ENCODE measurements at regions not wholly inside any gene's neighbourhood (a gene's known extent, or its start where the extent isn't known, plus 50 kb on each side); places are given as distances from the start of the nearest gene placed in this dataset.

- Histone ChIP-seq H3K9me3 (ENCODE audit: control extremely low read depth in 1 of 5, control insufficient read depth in 4 of 5, insufficient read depth in 2 of 5, low read depth in 1 of 5, low read length in 4 of 5) (peaks cover 0 to 2% (median 0%) of the 10 kb centered on the region in 5 experiments), H3K4me1 (ENCODE audit: control extremely low read depth in 1 of 4, control insufficient read depth in 4 of 4, insufficient read depth in 4 of 4, low read length in 3 of 4) (no peaks in the 10 kb centered on the region), H3K27me3 (replicated peaks in 2 of 5; ENCODE audit: control insufficient read depth in 4 of 5, insufficient read depth in 5 of 5, low read length in 4 of 5) (no peaks in the 10 kb centered on the region), H3K27ac (ENCODE audit: insufficient read depth in 1 of 2, low read depth in 1 of 2, low read length in 2 of 2, poor library complexity in 1 of 2, severe bottlenecking in 2 of 2) (no peak overlapping the region), H3K36me3 (ENCODE audit: control insufficient read depth in 4 of 4, insufficient read depth in 4 of 4, low read length in 3 of 4) (no peaks in the 10 kb centered on the region), H3K4me3 (ENCODE audit: control insufficient read depth in 1 of 7, extremely low read depth in 1 of 7, insufficient read depth in 4 of 7, low read depth in 2 of 7, low read length in 6 of 7) (no peak overlapping the region)
- no peak for DNase-seq
- 100% methylated on average over 1 of the region's 4 CpGs for WGBS (ENCODE audit: insufficient coverage)
- POLR2A ChIA-PET, result no interaction called here
- CTCF ChIA-PET, result no interaction called here
These were observed 456.1 kb upstream of the GBE1 start for GRCh38 chr3:82217571-82217970.

- Histone ChIP-seq H3K36me3 (ENCODE audit: control insufficient read depth in 4 of 4, insufficient read depth in 4 of 4, low read length in 3 of 4) (no peaks in the 10 kb centered on the region), H3K9me3 (ENCODE audit: control extremely low read depth in 1 of 5, control insufficient read depth in 4 of 5, insufficient read depth in 2 of 5, low read depth in 1 of 5, low read length in 4 of 5) (no peaks in the 10 kb centered on the region), H3K27me3 (replicated peaks in 2 of 5; ENCODE audit: control insufficient read depth in 4 of 5, insufficient read depth in 5 of 5, low read length in 4 of 5) (no peaks in the 10 kb centered on the region), H3K27ac (ENCODE audit: insufficient read depth in 1 of 2, low read depth in 1 of 2, low read length in 2 of 2, poor library complexity in 1 of 2, severe bottlenecking in 2 of 2) (no peak overlapping the region), H3K4me3 (ENCODE audit: control insufficient read depth in 1 of 7, extremely low read depth in 1 of 7, insufficient read depth in 4 of 7, low read depth in 2 of 7, low read length in 6 of 7) (no peak overlapping the region), H3K4me1 (ENCODE audit: control extremely low read depth in 1 of 4, control insufficient read depth in 4 of 4, insufficient read depth in 4 of 4, low read length in 3 of 4) (no peaks in the 10 kb centered on the region)
- ChIA-PET POLR2A (no interaction called here), CTCF (no interaction called here)
- DNase-seq, result peak in 2 of 3 donors; percentile 20 to 35
- 100% methylated on average over 2 of the region's 4 CpGs for WGBS (ENCODE audit: insufficient coverage)
These were observed 446.7 kb upstream of the GBE1 start for GRCh38 chr3:82208002-82208710.

GRCh38 chr3:82202269-82202668 lies 440.8 kb upstream of the GBE1 start:
- Histone ChIP-seq H3K27ac (ENCODE audit: insufficient read depth in 1 of 2, low read depth in 1 of 2, low read length in 2 of 2, poor library complexity in 1 of 2, severe bottlenecking in 2 of 2) (no peak overlapping the region), H3K9me3 (ENCODE audit: control extremely low read depth in 1 of 5, control insufficient read depth in 4 of 5, insufficient read depth in 2 of 5, low read depth in 1 of 5, low read length in 4 of 5) (no peaks in the 10 kb centered on the region), H3K36me3 (ENCODE audit: control insufficient read depth in 4 of 4, insufficient read depth in 4 of 4, low read length in 3 of 4) (no peaks in the 10 kb centered on the region), H3K4me1 (ENCODE audit: control extremely low read depth in 1 of 4, control insufficient read depth in 4 of 4, insufficient read depth in 4 of 4, low read length in 3 of 4) (no peaks in the 10 kb centered on the region), H3K4me3 (ENCODE audit: control insufficient read depth in 1 of 7, extremely low read depth in 1 of 7, insufficient read depth in 4 of 7, low read depth in 2 of 7, low read length in 6 of 7) (no peak overlapping the region), H3K27me3 (replicated peaks in 2 of 5; ENCODE audit: control insufficient read depth in 4 of 5, insufficient read depth in 5 of 5, low read length in 4 of 5) (no peaks in the 10 kb centered on the region)
- WGBS (ENCODE audit: insufficient coverage), result 90% methylated on average over 2 of the region's 5 CpGs
- no peak for DNase-seq
- POLR2A ChIA-PET, result no interaction called here
- CTCF ChIA-PET, result no interaction called here

- DNase-seq, result no peak
- POLR2A ChIA-PET, result no interaction called here
- Histone ChIP-seq H3K9me3 (ENCODE audit: control extremely low read depth in 1 of 5, control insufficient read depth in 4 of 5, insufficient read depth in 2 of 5, low read depth in 1 of 5, low read length in 4 of 5) (no peaks in the 10 kb centered on the region), H3K4me3 (ENCODE audit: control insufficient read depth in 1 of 7, extremely low read depth in 1 of 7, insufficient read depth in 4 of 7, low read depth in 2 of 7, low read length in 6 of 7) (no peak overlapping the region), H3K27me3 (replicated peaks in 2 of 5; ENCODE audit: control insufficient read depth in 4 of 5, insufficient read depth in 5 of 5, low read length in 4 of 5) (no peaks in the 10 kb centered on the region), H3K36me3 (ENCODE audit: control insufficient read depth in 4 of 4, insufficient read depth in 4 of 4, low read length in 3 of 4) (no peaks in the 10 kb centered on the region), H3K27ac (ENCODE audit: insufficient read depth in 1 of 2, low read depth in 1 of 2, low read length in 2 of 2, poor library complexity in 1 of 2, severe bottlenecking in 2 of 2) (no peak overlapping the region), H3K4me1 (ENCODE audit: control extremely low read depth in 1 of 4, control insufficient read depth in 4 of 4, insufficient read depth in 4 of 4, low read length in 3 of 4) (no peaks in the 10 kb centered on the region)
- no CpG with 5 or more reads among the region's 2 CpGs for WGBS (ENCODE audit: insufficient coverage)
- CTCF ChIA-PET, result no interaction called here
These were observed 439.9 kb upstream of the GBE1 start for GRCh38 chr3:82201316-82201715.

- WGBS (ENCODE audit: insufficient coverage), result 93% methylated on average over 3 of the region's 3 CpGs
- Histone ChIP-seq H3K27ac (ENCODE audit: insufficient read depth in 1 of 2, low read depth in 1 of 2, low read length in 2 of 2, poor library complexity in 1 of 2, severe bottlenecking in 2 of 2) (no peak overlapping the region), H3K4me3 (ENCODE audit: control insufficient read depth in 1 of 7, extremely low read depth in 1 of 7, insufficient read depth in 4 of 7, low read depth in 2 of 7, low read length in 6 of 7) (no peak overlapping the region), H3K27me3 (replicated peaks in 2 of 5; ENCODE audit: control insufficient read depth in 4 of 5, insufficient read depth in 5 of 5, low read length in 4 of 5) (no peaks in the 10 kb centered on the region), H3K4me1 (ENCODE audit: control extremely low read depth in 1 of 4, control insufficient read depth in 4 of 4, insufficient read depth in 4 of 4, low read length in 3 of 4) (no peaks in the 10 kb centered on the region), H3K36me3 (ENCODE audit: control insufficient read depth in 4 of 4, insufficient read depth in 4 of 4, low read length in 3 of 4) (no peaks in the 10 kb centered on the region), H3K9me3 (ENCODE audit: control extremely low read depth in 1 of 5, control insufficient read depth in 4 of 5, insufficient read depth in 2 of 5, low read depth in 1 of 5, low read length in 4 of 5) (no peaks in the 10 kb centered on the region)
- ChIA-PET CTCF (no interaction called here), POLR2A (no interaction called here)
- DNase-seq, result no peak
These were observed 436.6 kb upstream of the GBE1 start for GRCh38 chr3:82198009-82198408.

- Histone ChIP-seq H3K27me3 (replicated peaks in 2 of 5; ENCODE audit: control insufficient read depth in 4 of 5, insufficient read depth in 5 of 5, low read length in 4 of 5) (no peaks in the 10 kb centered on the region), H3K9me3 (ENCODE audit: control extremely low read depth in 1 of 5, control insufficient read depth in 4 of 5, insufficient read depth in 2 of 5, low read depth in 1 of 5, low read length in 4 of 5) (no peaks in the 10 kb centered on the region), H3K27ac (ENCODE audit: insufficient read depth in 1 of 2, low read depth in 1 of 2, low read length in 2 of 2, poor library complexity in 1 of 2, severe bottlenecking in 2 of 2) (no peak overlapping the region), H3K4me3 (ENCODE audit: control insufficient read depth in 1 of 7, extremely low read depth in 1 of 7, insufficient read depth in 4 of 7, low read depth in 2 of 7, low read length in 6 of 7) (no peak overlapping the region), H3K4me1 (ENCODE audit: control extremely low read depth in 1 of 4, control insufficient read depth in 4 of 4, insufficient read depth in 4 of 4, low read length in 3 of 4) (no peaks in the 10 kb centered on the region), H3K36me3 (ENCODE audit: control insufficient read depth in 4 of 4, insufficient read depth in 4 of 4, low read length in 3 of 4) (no peaks in the 10 kb centered on the region)
- no peak for DNase-seq
- CTCF ChIA-PET, result no interaction called here
- POLR2A ChIA-PET, result no interaction called here
These were observed 435.2 kb upstream of the GBE1 start for GRCh38 chr3:82196645-82197044.

- peaks cover 0 to 3% (median 0%) of the 10 kb centered on the region in 5 experiments for H3K9me3 ChIP-seq (ENCODE audit: control extremely low read depth in 1 of 5, control insufficient read depth in 4 of 5, insufficient read depth in 2 of 5, low read depth in 1 of 5, low read length in 4 of 5)
- H3K4me3 ChIP-seq (ENCODE audit: control insufficient read depth in 1 of 7, extremely low read depth in 1 of 7, insufficient read depth in 4 of 7, low read depth in 2 of 7, low read length in 6 of 7), result no peak overlapping the region
- peak in 1 of 3 donors; percentile 4 for DNase-seq
- no peaks in the 10 kb centered on the region for H3K27me3 ChIP-seq (replicated peaks in 2 of 5; ENCODE audit: control insufficient read depth in 4 of 5, insufficient read depth in 5 of 5, low read length in 4 of 5)
- H3K27ac ChIP-seq (ENCODE audit: insufficient read depth in 1 of 2, low read depth in 1 of 2, low read length in 2 of 2, poor library complexity in 1 of 2, severe bottlenecking in 2 of 2), result no peak overlapping the region
- no peaks in the 10 kb centered on the region for H3K36me3 ChIP-seq (ENCODE audit: control insufficient read depth in 4 of 4, insufficient read depth in 4 of 4, low read length in 3 of 4)
- H3K4me1 ChIP-seq (ENCODE audit: control extremely low read depth in 1 of 4, control insufficient read depth in 4 of 4, insufficient read depth in 4 of 4, low read length in 3 of 4), result no peaks in the 10 kb centered on the region
- ChIA-PET CTCF (no interaction called here), POLR2A (no interaction called here)
- 9% methylated on average over 2 of the region's 2 CpGs for WGBS (ENCODE audit: insufficient coverage)
These were observed 433.4 kb upstream of the GBE1 start for GRCh38 chr3:82194870-82195269.

Data from common myeloid progenitor, CD34-positive (primary cell).